ENCODE measurements at regions not wholly inside any gene's neighbourhood (a gene's known extent, or its start where the extent isn't known, plus 50 kb on each side); places are given as distances from the start of the nearest gene placed in this dataset.

DNA sequence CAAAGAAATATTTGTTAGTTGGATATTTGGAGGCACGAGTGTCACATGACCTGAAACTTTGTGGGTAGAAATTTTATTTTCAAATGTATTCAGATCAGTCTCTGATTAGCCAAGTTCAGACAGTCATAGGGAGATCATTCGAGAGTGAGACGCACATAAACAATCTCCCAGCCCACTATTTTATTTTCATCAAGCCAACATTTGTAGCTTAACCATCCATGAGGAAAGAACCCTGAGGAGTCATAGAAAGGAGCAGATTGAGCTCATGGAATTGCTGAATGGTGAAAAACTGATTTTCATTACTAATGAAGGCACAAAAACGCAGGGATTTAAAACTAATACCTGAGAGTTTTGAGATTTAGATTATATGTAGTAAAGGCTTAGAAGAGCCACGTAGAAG lies 548.7 kb downstream of the NSUN3 start:
- TF ChIP-seq, protein P1, sequence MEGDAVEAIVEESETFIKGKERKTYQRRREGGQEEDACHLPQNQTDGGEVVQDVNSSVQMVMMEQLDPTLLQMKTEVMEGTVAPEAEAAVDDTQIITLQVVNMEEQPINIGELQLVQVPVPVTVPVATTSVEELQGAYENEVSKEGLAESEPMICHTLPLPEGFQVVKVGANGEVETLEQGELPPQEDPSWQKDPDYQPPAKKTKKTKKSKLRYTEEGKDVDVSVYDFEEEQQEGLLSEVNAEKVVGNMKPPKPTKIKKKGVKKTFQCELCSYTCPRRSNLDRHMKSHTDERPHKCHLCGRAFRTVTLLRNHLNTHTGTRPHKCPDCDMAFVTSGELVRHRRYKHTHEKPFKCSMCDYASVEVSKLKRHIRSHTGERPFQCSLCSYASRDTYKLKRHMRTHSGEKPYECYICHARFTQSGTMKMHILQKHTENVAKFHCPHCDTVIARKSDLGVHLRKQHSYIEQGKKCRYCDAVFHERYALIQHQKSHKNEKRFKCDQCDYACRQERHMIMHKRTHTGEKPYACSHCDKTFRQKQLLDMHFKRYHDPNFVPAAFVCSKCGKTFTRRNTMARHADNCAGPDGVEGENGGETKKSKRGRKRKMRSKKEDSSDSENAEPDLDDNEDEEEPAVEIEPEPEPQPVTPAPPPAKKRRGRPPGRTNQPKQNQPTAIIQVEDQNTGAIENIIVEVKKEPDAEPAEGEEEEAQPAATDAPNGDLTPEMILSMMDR (IDR thresholded peaks at IDR 0.05 in 2 of 3, conservative IDR thresholded peaks at IDR 0.05 in 1 of 3; ENCODE audit: borderline replicate concordance in 1 of 3, insufficient read depth in 1 of 3, low read depth in 2 of 3, low read length in 2 of 3) = no peak
- no peak for TF ChIP-seq POLR2AphosphoS5 (IDR thresholded peaks at IDR 0.05; ENCODE audit: low read depth, low read length)
- TF ChIP-seq CEBPB (IDR thresholded peaks at IDR 0.05; ENCODE audit: low read depth) = no peak
- TF ChIP-seq, protein P2, sequence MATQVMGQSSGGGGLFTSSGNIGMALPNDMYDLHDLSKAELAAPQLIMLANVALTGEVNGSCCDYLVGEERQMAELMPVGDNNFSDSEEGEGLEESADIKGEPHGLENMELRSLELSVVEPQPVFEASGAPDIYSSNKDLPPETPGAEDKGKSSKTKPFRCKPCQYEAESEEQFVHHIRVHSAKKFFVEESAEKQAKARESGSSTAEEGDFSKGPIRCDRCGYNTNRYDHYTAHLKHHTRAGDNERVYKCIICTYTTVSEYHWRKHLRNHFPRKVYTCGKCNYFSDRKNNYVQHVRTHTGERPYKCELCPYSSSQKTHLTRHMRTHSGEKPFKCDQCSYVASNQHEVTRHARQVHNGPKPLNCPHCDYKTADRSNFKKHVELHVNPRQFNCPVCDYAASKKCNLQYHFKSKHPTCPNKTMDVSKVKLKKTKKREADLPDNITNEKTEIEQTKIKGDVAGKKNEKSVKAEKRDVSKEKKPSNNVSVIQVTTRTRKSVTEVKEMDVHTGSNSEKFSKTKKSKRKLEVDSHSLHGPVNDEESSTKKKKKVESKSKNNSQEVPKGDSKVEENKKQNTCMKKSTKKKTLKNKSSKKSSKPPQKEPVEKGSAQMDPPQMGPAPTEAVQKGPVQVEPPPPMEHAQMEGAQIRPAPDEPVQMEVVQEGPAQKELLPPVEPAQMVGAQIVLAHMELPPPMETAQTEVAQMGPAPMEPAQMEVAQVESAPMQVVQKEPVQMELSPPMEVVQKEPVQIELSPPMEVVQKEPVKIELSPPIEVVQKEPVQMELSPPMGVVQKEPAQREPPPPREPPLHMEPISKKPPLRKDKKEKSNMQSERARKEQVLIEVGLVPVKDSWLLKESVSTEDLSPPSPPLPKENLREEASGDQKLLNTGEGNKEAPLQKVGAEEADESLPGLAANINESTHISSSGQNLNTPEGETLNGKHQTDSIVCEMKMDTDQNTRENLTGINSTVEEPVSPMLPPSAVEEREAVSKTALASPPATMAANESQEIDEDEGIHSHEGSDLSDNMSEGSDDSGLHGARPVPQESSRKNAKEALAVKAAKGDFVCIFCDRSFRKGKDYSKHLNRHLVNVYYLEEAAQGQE (IDR thresholded peaks at IDR 0.05; ENCODE audit: low read depth) = no peak
- no peak for TF ChIP-seq EZH2 (IDR thresholded peaks at IDR 0.05)
- TF ChIP-seq EZH2phosphoT487 (IDR thresholded peaks at IDR 0.05; ENCODE audit: borderline replicate concordance) = no peak
- no peak for TF ChIP-seq RAD21 (IDR thresholded peaks at IDR 0.05; ENCODE audit: low read depth)
- TF ChIP-seq POLR2A (IDR thresholded peaks at IDR 0.05; ENCODE audit: borderline replicate concordance, extremely low read depth, insufficient read depth, insufficient read length) = no peak
- no peak for TF ChIP-seq MAX (IDR thresholded peaks at IDR 0.05)
